WTC11 (cell line): ENCODE measurements at regions not wholly inside any gene's neighbourhood (a gene's known extent, or its start where the extent isn't known, plus 50 kb on each side); places are given as distances from the start of the nearest gene placed in this dataset.
A peak's percentile ranks its signal among the peaks of the same experiment; 100 is the strongest.

Experiments used
- ATAC-seq: fragments of 200-7000 bp; cut with Tn5 transposase; 2 replicates; pipeline ENCODE4 v1.10.0; 2021; ENCODE audit warnings: mild to moderate bottlenecking, moderate library complexity
- CTCF ChIA-PET: fragments of 300-600 bp; sonication (Branson Sonifier 250); formaldehyde crosslinking; loops from one replicate; lab custom pipeline; 2021; ENCODE audit warnings: antibody characterized with exemption; lab: Charles Lee
- POLR2A ChIA-PET: fragments of 350-600 bp; sonication (Branson Sonifier 250); formaldehyde crosslinking; loops from one replicate; lab custom pipeline; 2021; ENCODE audit warnings: antibody characterized with exemption; lab: Charles Lee
- DNase-seq: peaks from one replicate; pipeline ENCODE4 v3.0.0; 2021; ENCODE audit warnings: low spot score
- H3K27ac Mint-ChIP-seq: 2 replicates; pipeline ENCODE4 v1.8.0; 2021; ENCODE audit warnings: mixed read lengths
- H3K27me3 Mint-ChIP-seq: 2 replicates; pipeline ENCODE4 v1.8.0; 2021; ENCODE audit warnings: low read depth, mild to moderate bottlenecking, moderate library complexity, mixed read lengths
- H3K36me3 Mint-ChIP-seq: 2 replicates; pipeline ENCODE4 v1.8.0; 2021; ENCODE audit warnings: mixed read lengths
- H3K4me1 Mint-ChIP-seq: 2 replicates; pipeline ENCODE4 v1.8.0; 2022; ENCODE audit warnings: mixed read lengths
- H3K4me3 Mint-ChIP-seq: 2 replicates; pipeline ENCODE4 v1.8.0; 2021; ENCODE audit warnings: mild to moderate bottlenecking, moderate library complexity, mixed read lengths
- H3K9me3 Mint-ChIP-seq: 2 replicates; pipeline ENCODE4 v1.8.0; 2021; ENCODE audit warnings: mixed read lengths
- ATF1 ChIP-seq: sonication (generic); formaldehyde crosslinking; IDR thresholded peaks from 2 replicates; pipeline ENCODE4 v1.8.1; 2023; ENCODE audit warnings: mild to moderate bottlenecking, moderate library complexity, missing genetic modification reagents
- CBFB ChIP-seq: sonication (generic); formaldehyde crosslinking; IDR thresholded peaks from 2 replicates; pipeline ENCODE4 v1.8.1; 2022; ENCODE audit warnings: mild to moderate bottlenecking, low read depth, missing genetic modification reagents
- CREB1 ChIP-seq: sonication (generic); formaldehyde crosslinking; IDR thresholded peaks from 2 replicates; pipeline ENCODE4 v1.8.0; 2023; ENCODE audit warnings: mild to moderate bottlenecking, missing genetic modification reagents
- E2F4 ChIP-seq: sonication (generic); formaldehyde crosslinking; IDR thresholded peaks from 2 replicates; pipeline ENCODE4 v1.8.1; 2022; ENCODE audit warnings: low read depth, mild to moderate bottlenecking, moderate library complexity, missing genetic modification reagents, borderline replicate concordance
- FOXK1 ChIP-seq: sonication (generic); formaldehyde crosslinking; IDR thresholded peaks from 2 replicates; pipeline ENCODE4 v1.8.0; 2022; ENCODE audit warnings: mild to moderate bottlenecking, moderate library complexity, missing genetic modification reagents
- GABPB1 ChIP-seq: sonication (generic); formaldehyde crosslinking; IDR thresholded peaks from 2 replicates; pipeline ENCODE4 v1.8.1; 2023; ENCODE audit warnings: mild to moderate bottlenecking, missing genetic modification reagents
- JAZF1 ChIP-seq: fragments of 250-450 bp; sonication (Bioruptor Pico); IDR thresholded peaks from 2 replicates; pipeline ENCODE4 v1.9.0; 2021; ENCODE audit warnings: moderate library complexity, mild to moderate bottlenecking, inconsistent platforms
- MYBL2 ChIP-seq: sonication (generic); formaldehyde crosslinking; IDR thresholded peaks from 2 replicates; pipeline ENCODE4 v1.8.1; 2023; ENCODE audit warnings: mild to moderate bottlenecking, moderate library complexity, missing genetic modification reagents
- OVOL2 ChIP-seq: fragments of 250-450 bp; sonication (Bioruptor Pico); IDR thresholded peaks from 2 replicates; pipeline ENCODE4 v1.9.0; 2021; ENCODE audit warnings: mild to moderate bottlenecking, borderline replicate concordance
- PRRX2 ChIP-seq: fragments of 250-450 bp; sonication (Bioruptor Pico); IDR thresholded peaks from 2 replicates; pipeline ENCODE4 v1.8.0; 2021; ENCODE audit warnings: mild to moderate bottlenecking
- RELA ChIP-seq: sonication (generic); formaldehyde crosslinking; IDR thresholded peaks from 2 replicates; pipeline ENCODE4 v1.8.1; 2022; ENCODE audit warnings: missing genetic modification reagents, mild to moderate bottlenecking, borderline replicate concordance
- TEAD4 ChIP-seq: sonication (generic); formaldehyde crosslinking; IDR thresholded peaks from 2 replicates; pipeline ENCODE4 v1.8.0; 2022; ENCODE audit warnings: mild to moderate bottlenecking, missing genetic modification reagents
- USF1 ChIP-seq: sonication (generic); formaldehyde crosslinking; IDR thresholded peaks from 2 replicates; pipeline ENCODE4 v1.8.0; 2022; ENCODE audit warnings: mild to moderate bottlenecking, missing genetic modification reagents
- USF2 ChIP-seq: sonication (generic); formaldehyde crosslinking; IDR thresholded peaks from 2 replicates; pipeline ENCODE4 v1.8.1; 2023; ENCODE audit warnings: mild to moderate bottlenecking, missing genetic modification reagents, moderate library complexity
- ZMAT4 ChIP-seq: fragments of 250-450 bp; sonication (Bioruptor Pico); IDR thresholded peaks from 2 replicates; pipeline ENCODE4 v1.9.0; 2021; ENCODE audit warnings: mild to moderate bottlenecking
- ZNF232 ChIP-seq: sonication (generic); formaldehyde crosslinking; IDR thresholded peaks from 2 replicates; pipeline ENCODE4 v1.8.0; 2022; ENCODE audit warnings: mild to moderate bottlenecking, missing genetic modification reagents
- ZNF512 ChIP-seq: sonication (generic); formaldehyde crosslinking; IDR thresholded peaks from 2 replicates; pipeline ENCODE4 v1.8.1; 2022; ENCODE audit warnings: missing genetic modification reagents, borderline replicate concordance
- ZNF532 ChIP-seq: fragments of 250-450 bp; sonication (Bioruptor Pico); IDR thresholded peaks from 2 replicates; pipeline ENCODE4 v1.9.0; 2021; ENCODE audit warnings: mild to moderate bottlenecking, borderline replicate concordance
- TF ChIP-seq, protein P1 (sequence below): sonication (generic); formaldehyde crosslinking; IDR thresholded peaks from 2 replicates; pipeline ENCODE4 v1.8.1; 2023; ENCODE audit warnings: mild to moderate bottlenecking, moderate library complexity, missing genetic modification reagents
- TF ChIP-seq, protein P2 (sequence below): sonication (generic); formaldehyde crosslinking; IDR thresholded peaks from 2 replicates; pipeline ENCODE4 v1.8.0; 2022; ENCODE audit warnings: mild to moderate bottlenecking, missing genetic modification reagents

DNA sequence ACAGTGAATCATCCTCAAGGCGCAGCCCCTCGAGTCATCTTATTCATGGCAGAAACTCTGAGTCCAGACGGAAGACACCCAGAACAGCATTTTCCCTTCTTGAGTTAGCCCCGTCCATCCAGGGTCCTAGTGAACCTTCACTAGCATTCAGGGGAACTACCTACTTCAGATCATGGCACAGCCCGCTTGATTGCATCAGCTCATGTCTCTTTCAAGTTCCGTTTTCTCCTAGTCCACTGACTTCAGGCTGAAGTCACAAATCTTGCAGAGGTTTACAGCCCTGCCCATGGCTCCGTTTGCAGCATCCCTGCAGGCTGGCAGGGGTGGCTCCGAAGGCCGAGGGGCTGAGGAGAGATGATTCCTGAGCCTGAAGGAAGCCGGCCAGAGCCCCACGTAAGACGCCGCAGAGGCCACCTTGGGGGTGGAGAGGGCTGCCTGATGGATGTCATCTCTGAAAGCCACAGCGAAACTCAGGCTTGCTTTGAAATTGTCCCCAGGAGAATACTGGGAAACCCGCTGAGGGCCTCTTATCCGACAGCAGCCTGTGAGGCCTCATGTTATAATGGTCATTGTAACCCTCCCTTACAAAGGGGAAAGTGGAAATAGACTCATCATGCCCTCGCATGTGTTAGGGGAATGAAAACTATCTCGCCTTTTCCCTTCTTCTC lies 310.2 kb upstream of the AJAP1 start:
- POLR2A ChIA-PET: no interaction called here

DNA sequence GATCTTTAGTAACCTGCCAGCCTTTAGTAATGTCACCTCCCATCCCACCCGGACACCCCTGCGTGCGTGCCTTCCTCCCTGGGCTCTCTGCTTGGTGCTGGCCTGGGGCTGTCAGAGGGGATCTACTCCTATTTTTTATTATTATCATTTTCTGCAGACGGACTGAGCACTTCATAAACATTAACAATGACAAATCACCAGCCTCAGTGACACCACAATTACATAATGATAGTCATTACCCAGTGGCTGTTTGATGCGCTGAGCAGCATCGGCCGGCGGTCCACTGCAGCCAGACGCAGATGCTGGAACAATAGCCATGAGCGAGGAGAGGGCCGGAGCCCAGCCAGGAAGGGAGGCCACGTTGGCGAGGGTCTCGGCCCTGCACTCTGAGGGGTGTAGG lies 309.3 kb upstream of the AJAP1 start:
- ChIA-PET POLR2A (no interaction called here), CTCF (no interaction called here)
- Mint-ChIP-seq H3K4me1 (no peaks in the 10 kb centered on the region), H3K9me3 (peaks cover 76% of the 10 kb centered on the region), H3K27ac (no peak overlapping the region), H3K27me3 (peaks cover 9% of the 10 kb centered on the region; the same call in 1 of the 2 replicates), H3K4me3 (no peak overlapping the region), H3K36me3 (peaks cover 76% of the 10 kb centered on the region)
- DNase-seq (no peak), ATAC-seq (no peak)
- no peak for TF ChIP-seq ATF1 (CRISPR knock-in tag)
- TF ChIP-seq MYBL2 (CRISPR knock-in tag): no peak
- TF ChIP-seq FOXK1: no peak
- no peak for TF ChIP-seq E2F4
- TF ChIP-seq ZNF532 (CRISPR knock-in tag): no peak
- TF ChIP-seq JAZF1 (CRISPR knock-in tag): no peak
- TF ChIP-seq CREB1: no peak
- no peak for TF ChIP-seq RELA
- TF ChIP-seq ZMAT4: no peak
- TF ChIP-seq ZNF512 (CRISPR knock-in tag): no peak
- TF ChIP-seq, protein P1, sequence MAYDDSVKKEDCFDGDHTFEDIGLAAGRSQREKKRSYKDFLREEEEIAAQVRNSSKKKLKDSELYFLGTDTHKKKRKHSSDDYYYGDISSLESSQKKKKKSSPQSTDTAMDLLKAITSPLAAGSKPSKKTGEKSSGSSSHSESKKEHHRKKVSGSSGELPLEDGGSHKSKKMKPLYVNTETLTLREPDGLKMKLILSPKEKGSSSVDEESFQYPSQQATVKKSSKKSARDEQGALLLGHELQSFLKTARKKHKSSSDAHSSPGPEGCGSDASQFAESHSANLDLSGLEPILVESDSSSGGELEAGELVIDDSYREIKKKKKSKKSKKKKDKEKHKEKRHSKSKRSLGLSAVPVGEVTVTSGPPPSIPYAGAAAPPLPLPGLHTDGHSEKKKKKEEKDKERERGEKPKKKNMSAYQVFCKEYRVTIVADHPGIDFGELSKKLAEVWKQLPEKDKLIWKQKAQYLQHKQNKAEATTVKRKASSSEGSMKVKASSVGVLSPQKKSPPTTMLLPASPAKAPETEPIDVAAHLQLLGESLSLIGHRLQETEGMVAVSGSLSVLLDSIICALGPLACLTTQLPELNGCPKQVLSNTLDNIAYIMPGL (CRISPR knock-in tag): no peak
- no peak for TF ChIP-seq USF1 (CRISPR knock-in tag)
- no peak for TF ChIP-seq ZNF232 (CRISPR knock-in tag)
- TF ChIP-seq CBFB (CRISPR knock-in tag): no peak
- TF ChIP-seq OVOL2 (CRISPR knock-in tag): no peak
- no peak for TF ChIP-seq TEAD4 (CRISPR knock-in tag)
- TF ChIP-seq USF2 (CRISPR knock-in tag): no peak
- TF ChIP-seq PRRX2 (CRISPR knock-in tag): no peak
- TF ChIP-seq, protein P2, sequence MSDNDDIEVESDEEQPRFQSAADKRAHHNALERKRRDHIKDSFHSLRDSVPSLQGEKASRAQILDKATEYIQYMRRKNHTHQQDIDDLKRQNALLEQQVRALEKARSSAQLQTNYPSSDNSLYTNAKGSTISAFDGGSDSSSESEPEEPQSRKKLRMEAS: no peak

More for the DNA sequence above, 310.2 kb upstream of the AJAP1 start:
- Mint-ChIP-seq H3K36me3 (peaks cover 76% of the 10 kb centered on the region), H3K9me3 (peaks cover 76% of the 10 kb centered on the region), H3K27ac (no peak overlapping the region), H3K27me3 (peaks cover 9% of the 10 kb centered on the region; the same call in 1 of the 2 replicates), H3K4me3 (no peak overlapping the region), H3K4me1 (no peaks in the 10 kb centered on the region)
- ATAC-seq (no peak), DNase-seq (no peak)
- CTCF ChIA-PET: no interaction called here
- TF ChIP-seq ATF1 (CRISPR knock-in tag) (no peak), GABPB1 (peak; percentile 41; the same call in 1 of the 2 replicates)
